ENCODE measurements at regions not wholly inside any gene's neighbourhood (a gene's known extent, or its start where the extent isn't known, plus 50 kb on each side); places are given as distances from the start of the nearest gene placed in this dataset.

GRCh38 chr4:23999714-24000469, 110.0 kb upstream of the PPARGC1A start:
- TF ChIP-seq CTCF (IDR thresholded peaks at IDR 0.05; ENCODE audit: low read length) (no peak), EZH2 (IDR thresholded peaks at IDR 0.05; ENCODE audit: borderline replicate concordance, low read length) (no peak)

Data from OCI-LY1 (cell line).